PC-9 (cell line): ENCODE measurements at regions not wholly inside any gene's neighbourhood (a gene's known extent, or its start where the extent isn't known, plus 50 kb on each side); places are given as distances from the start of the nearest gene placed in this dataset.

Source experiments
- BruUV-seq: library from RNA; stranded (reverse); fragments of 400-500 nt; replicated peaks from 2 replicates; lab custom pipeline; 2021; lab: Mats Ljungman, UMichigan
- CTCF ChIA-PET: fragments of 300-600 bp; sonication (Branson Sonifier 250); formaldehyde crosslinking; loops from one replicate; lab custom pipeline; 2022; ENCODE audit warnings: antibody characterized with exemption; lab: Charles Lee
- POLR2A ChIA-PET: fragments of 300-600 bp; sonication (Branson Sonifier 250); formaldehyde crosslinking; loops from one replicate; lab custom pipeline; 2022; ENCODE audit warnings: antibody characterized with exemption; ENCODE audit not compliant: unreplicated experiment; lab: Charles Lee
- DNase-seq, 2 experiments: peaks; one replicate each; pipeline versions ENCODE4 v3.0.0 to v3.0.0-alpha.2; 2015 to 2022; ENCODE audit warnings: mixed read lengths in 1 of 2
- H2AFZ ChIP-seq: fragments of 200-600 bp; sonication (generic); 2 replicates; pipeline ENCODE4 v1.8.1; 2017; ENCODE audit warnings: antibody characterized with exemption
- H3F3A ChIP-seq: fragments of 200-600 bp; sonication (generic); 2 replicates; pipeline ENCODE4 v1.8.1; 2017; ENCODE audit warnings: antibody characterized with exemption, mild to moderate bottlenecking, low read depth; ENCODE audit not compliant: insufficient read depth
- H3K27ac ChIP-seq: fragments of 200-600 bp; sonication (generic); 2 replicates; pipeline ENCODE4 v1.6.1; 2016; ENCODE audit warnings: mixed run types
- H3K27me3 ChIP-seq: fragments of 200-600 bp; sonication (generic); 2 replicates; pipeline ENCODE4 v1.6.1; 2016; ENCODE audit warnings: low read depth, mixed run types; ENCODE audit not compliant: insufficient read depth
- H3K36me3 ChIP-seq: fragments of 200-600 bp; sonication (generic); 2 replicates; pipeline ENCODE4 v1.6.1; 2016; ENCODE audit warnings: low read depth, mixed run types
- H3K4me1 ChIP-seq: fragments of 200-600 bp; sonication (generic); replicated peaks from 2 replicates; pipeline ENCODE4 v1.6.1; 2016; ENCODE audit warnings: mixed run types; ENCODE audit not compliant: insufficient read depth
- H3K4me2 ChIP-seq: fragments of 200-600 bp; sonication (generic); 2 replicates; pipeline ENCODE4 v1.6.1; 2017; ENCODE audit warnings: mixed run types
- H3K4me3 ChIP-seq: fragments of 200-600 bp; sonication (generic); 2 replicates; pipeline ENCODE4 v1.6.1; 2016; ENCODE audit warnings: mixed run types
- H3K79me2 ChIP-seq: fragments of 200-600 bp; sonication (generic); 2 replicates; pipeline ENCODE4 v1.6.1; 2017; ENCODE audit warnings: low read depth, mixed run types
- H3K9me2 ChIP-seq: fragments of 200-600 bp; sonication (generic); 2 replicates; pipeline ENCODE4 v1.8.1; 2017; ENCODE audit warnings: mild to moderate bottlenecking; ENCODE audit not compliant: insufficient read depth
- H3K9me3 ChIP-seq: fragments of 200-600 bp; sonication (generic); 2 replicates; pipeline ENCODE4 v1.8.1; 2016; ENCODE audit warnings: low read depth; ENCODE audit not compliant: insufficient read depth
- H4K20me1 ChIP-seq: fragments of 200-600 bp; sonication (generic); 2 replicates; pipeline ENCODE4 v1.8.1; 2017; ENCODE audit not compliant: insufficient read depth
- CTCF ChIP-seq: fragments of 200-600 bp; sonication (generic); conservative IDR thresholded peaks from 2 replicates; pipeline ENCODE4 v1.6.1; 2017; ENCODE audit warnings: mixed run types, antibody characterized with exemption, mild to moderate bottlenecking, moderate library complexity
- EZH2 ChIP-seq: fragments of 200-600 bp; sonication (generic); IDR thresholded peaks from 2 replicates; pipeline ENCODE4 v1.8.0; 2017; ENCODE audit warnings: antibody characterized with exemption, low read depth
- intact Hi-C: fragments of 100-400 bp; cut with micrococcal nuclease; formaldehyde crosslinking; loops from one replicate; pipeline ENCODE4 v1.10.0; 2022; ENCODE audit not compliant: unreplicated experiment

DNA sequence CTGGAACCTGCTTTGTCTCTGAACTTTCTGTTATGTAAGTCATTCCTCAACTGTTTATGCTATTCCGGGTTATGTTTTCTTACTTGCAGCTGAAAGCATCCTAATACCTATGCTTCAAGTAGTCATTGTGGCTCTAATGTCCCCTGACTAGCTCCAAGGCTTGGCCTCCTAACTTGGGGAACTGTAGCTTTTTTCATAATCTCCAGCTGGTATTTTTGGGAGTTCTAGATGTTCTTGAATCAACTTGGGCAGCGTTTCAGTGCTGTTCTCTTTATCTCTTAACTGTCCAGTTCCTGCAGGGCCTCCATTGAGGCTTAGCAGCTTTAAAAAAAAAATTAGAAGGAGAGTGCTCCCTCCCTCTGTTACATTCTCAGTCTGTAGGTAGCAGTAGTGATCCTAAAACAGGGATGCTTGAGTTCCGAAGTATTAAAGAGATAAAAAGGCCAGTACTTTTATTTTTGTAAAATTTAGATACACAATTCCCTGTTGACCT is 100.0 kb upstream of the ACTBL2 start:
- H3K36me3 ChIP-seq = no peaks in the 10 kb centered on the region
- no peak for TF ChIP-seq EZH2
- TF ChIP-seq CTCF = no peak
- no peaks in the 10 kb centered on the region for H3K27me3 ChIP-seq
- H3K4me3 ChIP-seq = no peak overlapping the region
- no peaks in the 10 kb centered on the region for H3F3A ChIP-seq
- no peaks in the 10 kb centered on the region for H3K79me2 ChIP-seq
- no peaks in the 10 kb centered on the region for H3K9me3 ChIP-seq
- H2AFZ ChIP-seq = no peak overlapping the region
- BruUV-seq = no TSS peak
- no peaks in the 10 kb centered on the region for H3K9me2 ChIP-seq
- no peak overlapping the region for H3K4me2 ChIP-seq
- intact Hi-C loops = no loop called here
- H3K4me1 ChIP-seq = no peaks in the 10 kb centered on the region
- no peak overlapping the region for H3K27ac ChIP-seq
- no peak for DNase-seq
- ChIA-PET POLR2A (interaction anchor here (0.5 kb wide), 1 partner anchor 605 kb away, joined by 5 read pairs; no protein-coding TSS in a partner anchor), CTCF (interaction anchor here (0.6 kb wide), 1 partner anchor 885 kb away, joined by 5 read pairs; no protein-coding TSS in a partner anchor)
- H4K20me1 ChIP-seq = no peaks in the 10 kb centered on the region

GRCh38 chr5:57581772-57582171 is 99.2 kb upstream of the ACTBL2 start:
- H3K9me2 ChIP-seq = no peaks in the 10 kb centered on the region
- H3K27ac ChIP-seq = no peak overlapping the region
- H3F3A ChIP-seq = no peaks in the 10 kb centered on the region
- no peaks in the 10 kb centered on the region for H3K4me1 ChIP-seq
- TF ChIP-seq CTCF (no peak), EZH2 (no peak)
- no peaks in the 10 kb centered on the region for H3K79me2 ChIP-seq
- ChIA-PET POLR2A (no interaction called here), CTCF (no interaction called here)
- H3K36me3 ChIP-seq = no peaks in the 10 kb centered on the region
- BruUV-seq = no TSS peak
- intact Hi-C loops = no loop called here
- DNase-seq = no peak
- H3K27me3 ChIP-seq = no peaks in the 10 kb centered on the region
- no peaks in the 10 kb centered on the region for H3K9me3 ChIP-seq
- H3K4me3 ChIP-seq = no peak overlapping the region
- H3K4me2 ChIP-seq = no peak overlapping the region
- H4K20me1 ChIP-seq = no peaks in the 10 kb centered on the region
- no peak overlapping the region for H2AFZ ChIP-seq

- Histone ChIP-seq H3K4me2 (no peak overlapping the region), H3K79me2 (no peaks in the 10 kb centered on the region), H2AFZ (no peak overlapping the region), H3K4me3 (no peak overlapping the region), H3F3A (no peaks in the 10 kb centered on the region), H3K4me1 (no peaks in the 10 kb centered on the region), H3K27me3 (no peaks in the 10 kb centered on the region), H3K27ac (no peak overlapping the region), H3K9me3 (no peaks in the 10 kb centered on the region), H3K36me3 (no peaks in the 10 kb centered on the region), H4K20me1 (no peaks in the 10 kb centered on the region), H3K9me2 (no peaks in the 10 kb centered on the region)
- TF ChIP-seq EZH2 (no peak), CTCF (no peak)
- intact Hi-C loops = no loop called here
- CTCF ChIA-PET = no interaction called here
- DNase-seq = no peak
- no TSS peak for BruUV-seq
- POLR2A ChIA-PET = no interaction called here
Measured at GRCh38 chr5:57581222-57581621, 98.6 kb upstream of the ACTBL2 start.
